Adrenal gland (tissue), 5 donors: ENCODE measurements at regions not wholly inside any gene's neighbourhood (a gene's known extent, or its start where the extent isn't known, plus 50 kb on each side); places are given as distances from the start of the nearest gene placed in this dataset.

Experiments used
- CTCF ChIP-seq, 6 experiments: fragments of 450-650 bp in 4 of 6; fragments of 200-600 bp in 2 of 6; sonication (generic) in 1 of 6; IDR thresholded peaks; 1 replicate in 5 of 6; 2 replicates in 1 of 6; pipeline versions ENCODE4 v1.5.1 to v1.8.0; 2016 to 2021; ENCODE audit warnings: antibody characterized with exemption in 6 of 6, mild to moderate bottlenecking in 2 of 6, moderate library complexity in 1 of 6
- POLR2A ChIP-seq, 2 donors: fragments of 450-650 bp; IDR thresholded peaks; one replicate each; pipeline ENCODE4 v1.6.1; 2017; ENCODE audit warnings: antibody characterized with exemption in 2 of 2, mild to moderate bottlenecking in 2 of 2, moderate library complexity in 1 of 2
- donor health status: DM: no; HTN: no; CAD: no.

DNA sequence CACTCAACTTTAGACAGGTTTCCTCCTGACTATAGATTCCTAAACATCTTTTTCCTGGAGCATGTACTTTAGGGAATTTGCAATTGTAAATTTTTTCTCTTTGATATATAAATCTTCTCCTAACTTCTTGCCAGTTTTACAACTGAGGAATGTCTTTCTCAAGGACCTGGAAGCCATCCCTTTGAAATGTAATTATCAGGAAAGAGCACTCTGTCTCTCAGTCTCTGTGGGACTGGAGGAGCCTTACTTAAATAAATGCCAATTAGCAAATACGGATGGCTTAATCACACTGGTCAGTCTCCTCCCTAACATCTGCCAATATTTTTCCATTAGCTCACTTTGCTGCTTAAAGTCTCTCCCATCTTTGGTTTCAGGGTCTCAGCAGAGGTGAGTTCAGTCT is 344.3 kb upstream of the ARRDC3 start:
- no peak for TF ChIP-seq CTCF (IDR thresholded peaks at IDR 0.05)
- TF ChIP-seq POLR2A (IDR thresholded peaks at IDR 0.05) = no peak
